ENCODE measurements at regions not wholly inside any gene's neighbourhood (a gene's known extent, or its start where the extent isn't known, plus 50 kb on each side); places are given as distances from the start of the nearest gene placed in this dataset.

DNA sequence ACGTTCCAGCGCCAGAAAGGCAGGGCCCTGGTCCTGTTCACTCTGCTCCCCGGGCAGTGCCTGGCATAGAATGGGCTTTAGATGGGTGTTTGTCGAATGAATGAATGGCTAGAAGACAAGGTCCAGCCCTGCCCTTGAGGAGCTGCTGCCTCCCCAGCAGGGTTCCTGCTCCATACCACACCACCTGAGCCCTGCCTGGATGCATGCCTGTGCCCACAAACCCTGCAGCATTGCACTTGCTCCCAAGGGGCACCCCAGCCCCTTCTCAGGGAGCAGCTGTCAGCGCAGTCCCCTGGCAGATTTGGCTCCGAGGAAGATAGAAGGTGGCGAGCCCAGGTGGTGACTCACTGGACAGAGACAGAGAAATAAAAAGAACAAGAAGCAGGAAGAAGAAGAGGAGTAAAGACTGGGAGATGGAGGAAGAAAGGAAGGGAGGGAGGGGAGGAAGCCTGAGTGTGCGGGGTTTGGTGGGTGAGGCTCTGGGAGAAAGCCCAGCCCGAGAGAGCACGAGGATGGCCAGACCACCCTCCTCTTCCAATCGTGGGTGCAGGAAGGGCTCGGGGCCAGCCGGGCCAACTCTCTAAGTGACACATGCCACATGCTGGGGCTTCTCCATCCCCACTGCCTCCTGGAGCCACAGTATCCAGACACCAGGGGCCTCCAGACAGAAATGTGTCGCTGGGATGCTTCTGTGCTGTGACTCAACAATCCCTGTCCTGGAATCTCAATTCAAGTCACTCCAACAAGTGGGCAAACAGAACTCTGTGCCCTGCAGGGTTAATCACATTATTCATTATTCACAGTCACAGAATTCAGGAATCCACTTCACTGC, 1474.3 kb downstream of the BRD1 start:
- FAIRE-seq = no peak
- no peak for TF ChIP-seq SPI1 (IDR thresholded peaks at IDR 0.05; ENCODE audit: low read depth, low read length)
- TF ChIP-seq TAF1 (IDR thresholded peaks at IDR 0.05; ENCODE audit: low read depth, low read length) = no peak
- TF ChIP-seq POU2F2 (IDR thresholded peaks at IDR 0.05; ENCODE audit: low read depth, low read length) = no peak
- no peak for TF ChIP-seq PAX5 (IDR thresholded peaks at IDR 0.05; ENCODE audit: insufficient read depth, low read length, severe bottlenecking)
- no peak for TF ChIP-seq POLR2AphosphoS5 (IDR thresholded peaks at IDR 0.05; ENCODE audit: low read depth, low read length)
- no peak for TF ChIP-seq POLR2A (IDR thresholded peaks at IDR 0.05; ENCODE audit: low read depth, low read length)
- no peak for DNase-seq (ENCODE audit: insufficient read length, low spot score)

DNA sequence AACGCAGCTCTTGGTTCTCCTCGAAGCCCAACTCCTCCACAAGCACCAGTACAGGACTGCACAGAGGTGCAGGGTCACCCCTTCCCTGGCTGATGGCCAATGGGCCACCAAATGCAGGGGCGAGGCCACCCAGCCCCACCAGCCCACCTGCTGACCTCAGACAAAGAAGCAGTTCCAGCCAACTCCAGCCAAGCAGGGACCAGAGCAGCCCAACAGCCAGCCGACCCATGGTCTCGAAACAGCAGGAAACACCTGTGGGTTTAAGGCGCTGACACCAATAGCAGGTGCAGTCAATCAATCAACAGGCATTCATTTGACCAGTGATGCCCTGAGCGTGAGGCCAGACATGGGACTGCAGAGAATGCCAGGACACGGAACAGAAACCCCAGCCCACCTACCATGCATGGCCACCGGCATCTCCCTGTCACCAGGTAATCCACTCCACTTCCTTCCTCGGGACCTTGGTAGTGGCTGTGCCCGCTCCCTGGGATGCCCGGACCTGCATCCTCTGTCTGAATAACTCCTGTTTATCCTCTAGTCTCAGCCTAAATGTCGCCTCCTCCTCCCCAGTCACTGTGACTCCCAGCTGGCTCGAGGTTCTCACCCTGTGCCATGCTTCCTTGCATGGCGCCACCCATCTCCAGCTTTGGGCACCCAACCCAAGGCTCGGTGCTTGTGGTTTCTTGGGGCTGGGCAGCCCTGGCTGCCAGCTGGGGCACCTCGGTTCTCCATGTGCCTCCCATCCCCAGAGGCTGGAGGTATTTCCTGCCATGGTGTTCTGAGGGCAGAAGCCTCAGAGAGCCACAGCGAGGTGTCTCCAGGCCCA, 1475.4 kb downstream of the BRD1 start:
- FAIRE-seq = no peak
- no peak for TF ChIP-seq POLR2A (IDR thresholded peaks at IDR 0.05; ENCODE audit: low read depth, low read length)
- TF ChIP-seq PAX5 (IDR thresholded peaks at IDR 0.05; ENCODE audit: insufficient read depth, low read length, severe bottlenecking) = no peak
- TF ChIP-seq SPI1 (IDR thresholded peaks at IDR 0.05; ENCODE audit: low read depth, low read length) = no peak
- no peak for TF ChIP-seq POLR2AphosphoS5 (IDR thresholded peaks at IDR 0.05; ENCODE audit: low read depth, low read length)
- no peak for TF ChIP-seq POU2F2 (IDR thresholded peaks at IDR 0.05; ENCODE audit: low read depth, low read length)
- TF ChIP-seq TAF1 (IDR thresholded peaks at IDR 0.05; ENCODE audit: low read depth, low read length) = no peak
- DNase-seq (ENCODE audit: insufficient read length, low spot score) = no peak

DNA sequence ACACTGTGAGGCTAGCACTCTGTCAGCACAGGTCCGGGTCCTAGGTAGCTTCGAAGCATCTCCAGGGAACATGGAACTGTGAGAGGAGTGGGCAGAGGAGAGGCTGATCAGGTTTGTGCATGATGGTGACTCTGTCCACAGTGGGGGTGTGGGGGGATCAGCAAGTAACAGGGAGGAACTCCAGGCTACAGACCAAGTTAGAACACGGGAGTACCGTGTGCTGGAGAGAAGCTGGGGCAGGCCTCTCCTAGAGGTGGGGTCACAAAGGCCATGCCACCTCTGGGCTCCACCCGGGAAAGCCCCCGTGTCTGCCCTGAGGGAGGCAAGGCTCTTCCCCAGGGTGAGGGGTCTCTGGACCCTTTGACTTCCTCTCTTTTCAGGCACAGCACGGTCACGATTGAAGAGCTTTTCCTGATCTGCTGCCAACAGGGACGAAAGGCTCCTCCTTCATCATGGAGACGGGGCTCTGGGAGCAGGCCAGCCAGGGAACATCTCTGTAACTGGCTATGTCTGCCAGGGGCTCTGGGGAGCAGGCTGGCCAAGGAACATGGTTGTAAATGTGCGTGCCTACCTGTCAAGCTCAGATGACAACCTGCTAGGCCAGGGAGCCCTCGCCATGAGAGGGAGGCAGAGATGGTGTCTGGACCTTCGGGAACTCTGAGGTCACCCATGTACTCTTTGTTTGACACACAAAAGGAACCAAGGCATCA, 1476.1 kb downstream of the BRD1 start:
- no peak for TF ChIP-seq POLR2AphosphoS5 (IDR thresholded peaks at IDR 0.05; ENCODE audit: low read depth, low read length)
- no peak for DNase-seq (ENCODE audit: insufficient read length, low spot score)
- no peak for FAIRE-seq

DNA sequence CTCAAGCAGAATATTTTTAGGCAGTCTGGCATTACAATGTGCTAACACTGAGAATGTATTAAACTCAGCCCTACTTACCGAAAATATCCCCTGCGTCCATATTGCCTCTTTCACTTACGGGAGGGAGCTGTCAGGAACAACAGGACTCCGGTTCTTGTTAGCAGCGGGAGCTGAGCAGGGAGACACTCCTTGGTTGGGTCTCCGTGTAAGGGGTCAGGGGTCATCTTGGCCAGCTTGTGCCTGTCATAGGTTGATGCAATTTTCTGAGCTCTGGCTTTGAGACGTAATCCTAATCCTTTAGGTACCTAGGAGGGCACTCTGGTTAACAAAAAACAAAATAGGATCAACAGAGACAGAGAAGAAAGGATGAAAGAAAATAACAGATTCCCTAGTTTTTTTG, 1477.2 kb downstream of the BRD1 start:
- TF ChIP-seq POLR2A (IDR thresholded peaks at IDR 0.05; ENCODE audit: low read depth, low read length) (no peak), POU2F2 (IDR thresholded peaks at IDR 0.05; ENCODE audit: low read depth, low read length) (no peak), POLR2AphosphoS5 (IDR thresholded peaks at IDR 0.05; ENCODE audit: low read depth, low read length) (no peak), SPI1 (IDR thresholded peaks at IDR 0.05; ENCODE audit: low read depth, low read length) (no peak), TAF1 (IDR thresholded peaks at IDR 0.05; ENCODE audit: low read depth, low read length) (no peak), PAX5 (IDR thresholded peaks at IDR 0.05; ENCODE audit: insufficient read depth, low read length, severe bottlenecking) (no peak)
- FAIRE-seq (no peak), DNase-seq (ENCODE audit: insufficient read length, low spot score) (no peak)

DNA sequence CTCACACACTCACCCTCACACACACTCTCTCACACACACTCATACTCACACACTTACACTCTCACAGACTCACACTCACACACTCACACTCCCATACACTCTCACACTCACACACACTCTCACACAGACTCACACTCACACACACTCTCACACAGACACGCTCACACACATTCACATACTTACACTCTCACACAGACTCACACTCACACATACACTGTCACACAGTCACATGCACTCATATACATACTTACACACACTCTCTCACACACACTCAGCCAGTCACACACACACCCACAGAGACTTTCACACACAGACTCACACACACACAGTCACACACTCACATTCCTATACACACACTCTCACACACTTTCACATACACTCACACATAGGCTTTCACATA, 1478.8 kb downstream of the BRD1 start:
- TF ChIP-seq POU2F2 (IDR thresholded peaks at IDR 0.05; ENCODE audit: low read depth, low read length) (no peak), POLR2A (IDR thresholded peaks at IDR 0.05; ENCODE audit: low read depth, low read length) (no peak), POLR2AphosphoS5 (IDR thresholded peaks at IDR 0.05; ENCODE audit: low read depth, low read length) (no peak), PAX5 (IDR thresholded peaks at IDR 0.05; ENCODE audit: insufficient read depth, low read length, severe bottlenecking) (no peak), TAF1 (IDR thresholded peaks at IDR 0.05; ENCODE audit: low read depth, low read length) (no peak), SPI1 (IDR thresholded peaks at IDR 0.05; ENCODE audit: low read depth, low read length) (no peak)
- FAIRE-seq (no peak), DNase-seq (ENCODE audit: insufficient read length, low spot score) (no peak)

DNA sequence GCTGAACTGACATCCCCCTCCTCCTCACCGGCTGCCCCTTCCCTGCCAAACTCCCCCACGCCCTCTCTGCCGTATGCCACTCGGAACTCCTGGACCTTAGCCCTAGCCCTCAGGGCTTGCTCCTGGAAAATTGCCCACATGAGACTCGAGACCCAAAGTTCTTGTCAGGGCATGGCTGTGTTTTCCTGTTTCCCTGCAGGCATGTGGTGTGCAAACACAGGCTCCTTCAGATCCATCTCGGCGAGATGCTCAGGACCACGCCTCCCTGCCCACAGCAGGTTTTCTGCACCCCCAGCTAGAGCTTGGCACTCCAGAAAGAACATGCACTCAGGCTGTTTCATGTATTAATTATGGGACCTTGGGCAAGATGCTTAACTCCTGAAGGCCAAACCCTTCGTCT, 1480.4 kb downstream of the BRD1 start:
- FAIRE-seq (no peak), DNase-seq (ENCODE audit: insufficient read length, low spot score) (no peak)
- TF ChIP-seq SPI1 (IDR thresholded peaks at IDR 0.05; ENCODE audit: low read depth, low read length) = no peak
- no peak for TF ChIP-seq POU2F2 (IDR thresholded peaks at IDR 0.05; ENCODE audit: low read depth, low read length)
- TF ChIP-seq PAX5 (IDR thresholded peaks at IDR 0.05; ENCODE audit: insufficient read depth, low read length, severe bottlenecking) = no peak
- TF ChIP-seq POLR2AphosphoS5 (IDR thresholded peaks at IDR 0.05; ENCODE audit: low read depth, low read length) = no peak
- TF ChIP-seq POLR2A (IDR thresholded peaks at IDR 0.05; ENCODE audit: low read depth, low read length) = no peak
- TF ChIP-seq TAF1 (IDR thresholded peaks at IDR 0.05; ENCODE audit: low read depth, low read length) = no peak

DNA sequence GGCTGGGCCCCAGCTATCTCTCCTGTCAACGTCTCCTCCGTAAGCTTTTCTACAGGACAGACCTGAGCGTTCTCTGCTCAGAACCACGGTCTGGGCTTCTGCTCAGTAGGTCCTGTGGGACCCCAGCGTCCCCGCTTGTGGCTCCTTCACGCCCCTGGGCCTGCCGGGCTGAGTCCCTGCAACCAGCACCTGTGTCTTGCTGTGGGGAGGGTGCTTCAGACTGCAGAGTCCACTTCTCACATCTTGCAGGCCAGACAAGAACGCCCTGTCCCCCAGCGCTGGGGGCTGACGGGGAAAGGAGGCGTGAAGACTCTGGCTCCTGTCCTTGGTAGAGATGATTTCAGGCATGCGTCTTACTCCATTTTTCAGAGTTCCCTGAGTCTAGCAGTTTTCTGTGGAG, 1480.8 kb downstream of the BRD1 start:
- TF ChIP-seq TAF1 (IDR thresholded peaks at IDR 0.05; ENCODE audit: low read depth, low read length) (no peak), POU2F2 (IDR thresholded peaks at IDR 0.05; ENCODE audit: low read depth, low read length) (no peak), POLR2AphosphoS5 (IDR thresholded peaks at IDR 0.05; ENCODE audit: low read depth, low read length) (no peak), POLR2A (IDR thresholded peaks at IDR 0.05; ENCODE audit: low read depth, low read length) (no peak), SPI1 (IDR thresholded peaks at IDR 0.05; ENCODE audit: low read depth, low read length) (no peak), PAX5 (IDR thresholded peaks at IDR 0.05; ENCODE audit: insufficient read depth, low read length, severe bottlenecking) (no peak)
- FAIRE-seq = no peak

DNA sequence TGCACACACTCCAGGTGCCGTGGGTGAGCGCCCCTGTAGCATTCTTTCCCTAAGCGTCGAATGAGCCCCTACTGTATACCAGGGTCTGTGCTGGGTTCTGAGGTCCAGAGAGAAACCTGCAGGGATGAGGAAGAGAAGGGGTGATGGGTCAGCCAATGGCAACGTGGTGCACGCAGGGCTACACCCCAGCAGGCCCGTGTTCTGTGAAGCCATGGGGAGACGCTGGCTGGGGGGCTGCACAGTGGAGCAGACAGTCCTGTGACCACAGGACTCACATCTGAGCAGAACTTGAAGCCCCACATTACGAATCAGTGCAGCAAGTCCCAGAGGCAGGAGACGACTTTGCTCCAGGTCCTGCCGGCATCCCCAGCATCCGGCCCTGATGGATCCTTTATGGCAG, 1481.4 kb downstream of the BRD1 start:
- no peak for DNase-seq (ENCODE audit: insufficient read length, low spot score)
- no peak for TF ChIP-seq PAX5 (IDR thresholded peaks at IDR 0.05; ENCODE audit: insufficient read depth, low read length, severe bottlenecking)
- no peak for TF ChIP-seq TAF1 (IDR thresholded peaks at IDR 0.05; ENCODE audit: low read depth, low read length)
- no peak for TF ChIP-seq POLR2A (IDR thresholded peaks at IDR 0.05; ENCODE audit: low read depth, low read length)
- no peak for TF ChIP-seq SPI1 (IDR thresholded peaks at IDR 0.05; ENCODE audit: low read depth, low read length)
- no peak for TF ChIP-seq POU2F2 (IDR thresholded peaks at IDR 0.05; ENCODE audit: low read depth, low read length)
- TF ChIP-seq POLR2AphosphoS5 (IDR thresholded peaks at IDR 0.05; ENCODE audit: low read depth, low read length) = no peak
- no peak for FAIRE-seq

More for the DNA sequence above, 1480.8 kb downstream of the BRD1 start:
- DNase-seq (ENCODE audit: insufficient read length, low spot score) = no peak

DNA sequence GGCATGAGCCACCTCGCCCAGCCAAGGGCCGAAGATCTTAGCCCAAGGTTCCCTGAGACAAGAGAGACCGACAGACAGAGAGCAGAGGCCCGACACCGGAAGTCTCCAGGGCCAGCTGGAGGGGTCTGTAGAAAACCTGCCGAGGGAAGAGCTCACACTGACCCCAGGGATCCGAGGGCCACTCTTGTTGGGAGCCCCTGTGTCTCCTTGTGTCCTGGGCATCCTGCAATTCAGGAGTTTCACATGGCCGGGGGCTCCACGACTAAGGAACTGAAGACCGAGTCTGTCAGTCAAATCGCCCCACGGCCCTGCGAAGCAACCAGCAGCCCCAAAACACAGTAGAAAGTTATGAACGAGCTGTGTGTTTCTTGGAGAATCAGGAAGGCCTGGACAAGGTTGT, 1482.0 kb downstream of the BRD1 start:
- DNase-seq (ENCODE audit: insufficient read length, low spot score) = no peak
- no peak for FAIRE-seq
- TF ChIP-seq TAF1 (IDR thresholded peaks at IDR 0.05; ENCODE audit: low read depth, low read length) = no peak
- TF ChIP-seq SPI1 (IDR thresholded peaks at IDR 0.05; ENCODE audit: low read depth, low read length) = no peak
- TF ChIP-seq POLR2AphosphoS5 (IDR thresholded peaks at IDR 0.05; ENCODE audit: low read depth, low read length) = no peak
- TF ChIP-seq PAX5 (IDR thresholded peaks at IDR 0.05; ENCODE audit: insufficient read depth, low read length, severe bottlenecking) = no peak
- no peak for TF ChIP-seq POU2F2 (IDR thresholded peaks at IDR 0.05; ENCODE audit: low read depth, low read length)
- no peak for TF ChIP-seq POLR2A (IDR thresholded peaks at IDR 0.05; ENCODE audit: low read depth, low read length)

Measured in GM12891 (cell line).